ENCODE measurements at regions not wholly inside any gene's neighbourhood (a gene's known extent, or its start where the extent isn't known, plus 50 kb on each side); places are given as distances from the start of the nearest gene placed in this dataset.

DNA sequence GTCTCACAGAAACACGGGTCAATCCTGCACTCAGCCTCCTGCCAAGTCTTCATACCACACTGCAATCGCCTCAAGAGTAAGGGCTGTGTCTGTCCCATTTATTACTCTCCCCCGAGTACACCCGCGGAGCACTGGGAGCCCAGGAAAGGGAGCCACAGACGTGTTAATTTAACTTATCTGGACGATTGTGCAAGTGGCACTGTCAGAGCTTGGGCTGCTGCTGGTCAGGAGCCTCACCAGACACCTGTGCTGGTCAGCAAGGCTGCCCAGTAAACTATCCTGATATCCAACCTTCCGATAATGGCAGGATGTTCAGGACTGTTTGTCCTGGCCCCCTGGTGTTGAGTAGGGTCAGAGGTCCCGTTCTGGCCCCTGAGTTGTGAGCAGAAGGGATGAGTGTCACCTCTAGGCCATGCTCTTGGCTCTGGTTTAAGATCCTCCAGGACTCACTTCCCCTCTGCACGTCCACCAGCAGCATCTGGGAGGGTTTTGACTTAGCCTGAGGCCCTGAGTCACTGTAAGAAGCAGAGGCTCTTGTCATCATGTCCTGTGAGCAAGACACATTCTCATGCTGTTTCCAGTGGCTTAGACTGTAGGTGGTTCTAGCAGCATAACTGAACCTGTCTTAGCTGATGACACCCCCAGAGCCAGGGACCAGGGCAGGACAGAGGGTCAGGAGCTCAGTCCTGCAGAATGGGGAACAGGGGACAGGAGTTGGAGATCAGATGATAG lies 82.5 kb upstream of the ARL4C start:
- TF ChIP-seq, protein P1, sequence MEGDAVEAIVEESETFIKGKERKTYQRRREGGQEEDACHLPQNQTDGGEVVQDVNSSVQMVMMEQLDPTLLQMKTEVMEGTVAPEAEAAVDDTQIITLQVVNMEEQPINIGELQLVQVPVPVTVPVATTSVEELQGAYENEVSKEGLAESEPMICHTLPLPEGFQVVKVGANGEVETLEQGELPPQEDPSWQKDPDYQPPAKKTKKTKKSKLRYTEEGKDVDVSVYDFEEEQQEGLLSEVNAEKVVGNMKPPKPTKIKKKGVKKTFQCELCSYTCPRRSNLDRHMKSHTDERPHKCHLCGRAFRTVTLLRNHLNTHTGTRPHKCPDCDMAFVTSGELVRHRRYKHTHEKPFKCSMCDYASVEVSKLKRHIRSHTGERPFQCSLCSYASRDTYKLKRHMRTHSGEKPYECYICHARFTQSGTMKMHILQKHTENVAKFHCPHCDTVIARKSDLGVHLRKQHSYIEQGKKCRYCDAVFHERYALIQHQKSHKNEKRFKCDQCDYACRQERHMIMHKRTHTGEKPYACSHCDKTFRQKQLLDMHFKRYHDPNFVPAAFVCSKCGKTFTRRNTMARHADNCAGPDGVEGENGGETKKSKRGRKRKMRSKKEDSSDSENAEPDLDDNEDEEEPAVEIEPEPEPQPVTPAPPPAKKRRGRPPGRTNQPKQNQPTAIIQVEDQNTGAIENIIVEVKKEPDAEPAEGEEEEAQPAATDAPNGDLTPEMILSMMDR (IDR thresholded peaks at IDR 0.05) = no peak
- Histone ChIP-seq H3K4me3 (ENCODE audit: low read length) (no peak overlapping the region), H3K27me3 (ENCODE audit: control insufficient read depth, insufficient read depth, low read length) (no peaks in the 10 kb centered on the region), H3K9me3 (ENCODE audit: control insufficient read depth, insufficient read depth, low read length) (no peaks in the 10 kb centered on the region), H3K27ac (ENCODE audit: low read length) (no peak overlapping the region), H3K4me1 (ENCODE audit: control insufficient read depth, insufficient read depth, low read length) (no peaks in the 10 kb centered on the region), H3K36me3 (ENCODE audit: control insufficient read depth, insufficient read depth, low read length) (no peaks in the 10 kb centered on the region)
- peaks cover 0 to 11% of the 10 kb centered on the region in 2 donors for H3K27me3 Mint-ChIP-seq (ENCODE audit: low read depth in 2 of 2)
- H3K4me3 Mint-ChIP-seq = no peak overlapping the region
- H3K27ac Mint-ChIP-seq = no peak overlapping the region
- no peaks in the 10 kb centered on the region for H3K36me3 Mint-ChIP-seq
- DNase-seq (no peak), ATAC-seq (peak in 1 of 3 donors; percentile 27)
- no peaks in the 10 kb centered on the region for H3K4me1 Mint-ChIP-seq
- WGBS (ENCODE audit: insufficient coverage) = 82% methylated on average over 10 of the region's 10 CpGs
- intact Hi-C loops (cut with micrococcal nuclease) = no loop called here
- no peaks in the 10 kb centered on the region for H3K9me3 Mint-ChIP-seq

DNA sequence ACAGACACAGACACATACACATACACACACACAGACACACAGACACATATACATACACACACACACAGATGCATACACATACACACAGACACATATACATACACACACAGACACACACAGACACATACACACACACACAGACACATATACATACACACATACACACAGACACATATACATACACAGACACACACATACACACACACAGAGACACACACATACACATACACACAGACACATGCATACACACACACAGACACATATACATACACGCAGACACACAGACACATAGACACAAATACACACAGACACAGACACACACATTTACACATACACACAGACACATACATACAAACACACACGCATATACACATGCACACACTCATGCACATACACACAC lies 81.5 kb upstream of the ARL4C start:
- H3K27me3 Mint-ChIP-seq (ENCODE audit: low read depth in 2 of 2) = peaks cover under 1 to 10% of the 10 kb centered on the region in 2 donors

DNA sequence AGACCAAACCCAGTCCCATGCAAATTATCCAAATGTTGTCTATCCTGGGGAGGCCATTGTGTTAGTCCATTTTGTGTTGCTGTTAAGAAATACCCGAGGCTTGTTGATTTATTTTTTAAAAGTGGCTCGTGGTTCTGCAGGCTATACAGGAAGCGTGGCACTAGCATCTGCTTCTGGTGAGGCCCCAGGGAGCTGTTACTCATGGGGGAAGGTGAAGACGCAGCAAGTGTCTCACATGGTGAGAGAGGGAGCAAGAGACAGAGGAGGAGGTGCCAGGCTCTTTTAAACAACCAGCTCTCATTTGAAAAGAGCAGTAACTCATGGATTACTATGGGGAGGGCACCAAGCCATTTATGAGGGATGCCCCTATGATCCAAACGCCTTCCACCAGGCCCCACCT lies 80.3 kb upstream of the ARL4C start:
- ATAC-seq = no peak
- H3K27me3 Mint-ChIP-seq (ENCODE audit: low read depth in 2 of 2) = peaks cover 8 to 12% of the 10 kb centered on the region in 2 donors
- no peak overlapping the region for H3K27ac Mint-ChIP-seq
- WGBS (ENCODE audit: insufficient coverage) = 44% methylated on average over 5 of the region's 5 CpGs
- no peaks in the 10 kb centered on the region for H3K4me1 Mint-ChIP-seq
- TF ChIP-seq, protein P1 (IDR thresholded peaks at IDR 0.05) = no peak
- H3K36me3 ChIP-seq (ENCODE audit: control insufficient read depth, insufficient read depth, low read length) = no peaks in the 10 kb centered on the region
- H3K27ac ChIP-seq (ENCODE audit: low read length) = no peak overlapping the region
- no peak for DNase-seq
- no peaks in the 10 kb centered on the region for H3K9me3 Mint-ChIP-seq
- no peaks in the 10 kb centered on the region for H3K36me3 Mint-ChIP-seq
- H3K9me3 ChIP-seq (ENCODE audit: control insufficient read depth, insufficient read depth, low read length) = no peaks in the 10 kb centered on the region
- no peak overlapping the region for H3K4me3 ChIP-seq (ENCODE audit: low read length)
- intact Hi-C loops (cut with micrococcal nuclease) = no loop called here
- no peak overlapping the region for H3K4me3 Mint-ChIP-seq
- no peaks in the 10 kb centered on the region for H3K27me3 ChIP-seq (ENCODE audit: control insufficient read depth, insufficient read depth, low read length)
- H3K4me1 ChIP-seq (ENCODE audit: control insufficient read depth, insufficient read depth, low read length) = peaks cover 4% of the 10 kb centered on the region

More for the DNA sequence above, 81.5 kb upstream of the ARL4C start:
- H3K27ac ChIP-seq (ENCODE audit: low read length) = no peak overlapping the region
- H3K36me3 ChIP-seq (ENCODE audit: control insufficient read depth, insufficient read depth, low read length) = no peaks in the 10 kb centered on the region
- no peak overlapping the region for H3K4me3 ChIP-seq (ENCODE audit: low read length)
- DNase-seq (no peak), ATAC-seq (peak in 1 of 3 donors; percentile 22)
- TF ChIP-seq, protein P1 (IDR thresholded peaks at IDR 0.05) = no peak
- no peaks in the 10 kb centered on the region for H3K27me3 ChIP-seq (ENCODE audit: control insufficient read depth, insufficient read depth, low read length)
- intact Hi-C loops (cut with micrococcal nuclease) = no loop called here
- Mint-ChIP-seq H3K36me3 (no peaks in the 10 kb centered on the region), H3K4me1 (no peaks in the 10 kb centered on the region), H3K27ac (no peak overlapping the region), H3K4me3 (no peak overlapping the region), H3K9me3 (no peaks in the 10 kb centered on the region)
- no peaks in the 10 kb centered on the region for H3K9me3 ChIP-seq (ENCODE audit: control insufficient read depth, insufficient read depth, low read length)
- WGBS (ENCODE audit: insufficient coverage) = 94% methylated on average over 2 of the region's 2 CpGs
- H3K4me1 ChIP-seq (ENCODE audit: control insufficient read depth, insufficient read depth, low read length) = no peaks in the 10 kb centered on the region

Measured in natural killer cell (primary cell).